Lower leg skin (tissue), 4 donors: ENCODE measurements at regions not wholly inside any gene's neighbourhood (a gene's known extent, or its start where the extent isn't known, plus 50 kb on each side); places are given as distances from the start of the nearest gene placed in this dataset.

Experiments used
- DNase-seq, 2 donors: peaks; one replicate each; pipeline ENCODE4 v3.0.0-alpha.2; 2019; ENCODE audit warnings: low spot score in 2 of 2
- H3K4me3 ChIP-seq: fragments of 200-600 bp; sonication (generic); 2 replicates; pipeline ENCODE4 v1.5.1; 2017; ENCODE audit warnings: mild to moderate bottlenecking, low read depth; ENCODE audit not compliant: poor library complexity, severe bottlenecking
- CTCF ChIP-seq, 3 donors: fragments of 450-650 bp; IDR thresholded peaks; one replicate each; pipeline ENCODE4 v1.5.1; 2016; ENCODE audit warnings: antibody characterized with exemption in 3 of 3, mild to moderate bottlenecking in 3 of 3, moderate library complexity in 2 of 3
- POLR2A ChIP-seq, 2 donors: fragments of 450-650 bp; IDR thresholded peaks; one replicate each; pipeline ENCODE4 v1.6.1; 2016 to 2017; ENCODE audit warnings: antibody characterized with exemption in 2 of 2, mild to moderate bottlenecking in 1 of 2, moderate library complexity in 1 of 2
- WGBS, 2 donors: methylation state at CpG; one replicate each; pipeline ENCODE4 v1.1.5; 2018; 5-methylcytosine and 5-hydroxymethylcytosine counted together
- intact Hi-C: fragments of 100-400 bp; cut with DNase I; formaldehyde crosslinking; loops from one replicate; pipeline ENCODE4 v1.15.0; 2023; ENCODE audit warnings: low total_unique reads

DNA sequence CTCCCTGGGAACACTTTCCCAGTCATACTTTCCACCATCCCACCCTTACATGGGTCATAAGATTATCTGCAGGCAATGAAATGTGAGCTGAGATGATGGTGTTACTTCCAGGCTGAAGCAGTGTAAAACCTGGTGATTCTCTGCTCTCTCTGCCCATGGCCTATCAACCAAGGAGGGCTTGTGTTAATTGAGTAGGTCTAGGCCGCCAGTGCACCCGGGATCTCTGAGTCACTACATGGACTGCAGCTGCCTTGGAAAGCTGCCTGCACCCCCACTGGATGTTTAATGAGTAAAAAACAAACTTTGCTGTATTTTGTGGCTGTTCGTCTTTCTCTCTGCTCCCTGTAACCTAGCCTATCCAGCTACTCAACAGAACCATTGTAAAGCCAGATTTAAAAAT lies 451.7 kb upstream of the SMIM21 start:
- WGBS, 2 donors: 75 to 80% methylated on average over 3 of the region's 3 CpGs
- intact Hi-C loops: no loop called here
- no peak overlapping the region for H3K4me3 ChIP-seq
- TF ChIP-seq POLR2A (IDR thresholded peaks at IDR 0.05) (no peak), CTCF (IDR thresholded peaks at IDR 0.05) (no peak)
- no peak for DNase-seq

DNA sequence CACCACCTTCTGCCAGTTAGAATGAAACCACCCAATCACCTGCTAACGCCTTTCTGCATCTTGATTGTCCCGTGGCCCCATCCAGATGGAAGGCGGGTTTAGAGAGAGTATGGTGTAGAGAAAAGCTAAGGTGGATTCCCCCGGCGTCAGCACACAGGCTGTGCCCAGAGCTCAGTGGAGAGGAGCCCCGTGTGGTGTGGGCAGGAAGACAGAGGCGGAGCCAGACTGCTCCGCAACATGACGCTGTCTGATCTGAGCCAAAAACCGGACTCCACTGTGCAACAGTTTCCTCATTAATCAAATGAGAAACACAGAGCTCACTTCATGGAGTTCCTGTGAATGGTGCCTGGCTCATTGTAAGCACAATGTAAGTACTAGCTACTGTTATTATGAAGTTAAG lies 448.1 kb upstream of the SMIM21 start:
- DNase-seq: no peak
- H3K4me3 ChIP-seq: no peak overlapping the region
- TF ChIP-seq POLR2A (IDR thresholded peaks at IDR 0.05): no peak
- no peak for TF ChIP-seq CTCF (IDR thresholded peaks at IDR 0.05)
- WGBS, 2 donors: 74 to 80% methylated on average over 10 of the region's 10 CpGs
- intact Hi-C loops: no loop called here

GRCh38 chr18:75874401-75875089 lies 447.0 kb upstream of the SMIM21 start:
- TF ChIP-seq POLR2A (IDR thresholded peaks at IDR 0.05) (no peak), CTCF (IDR thresholded peaks at IDR 0.05) (no peak)
- WGBS, 2 donors: 57 to 59% methylated on average over 11 of the region's 11 CpGs
- intact Hi-C loops: no loop called here
- DNase-seq: no peak
- H3K4me3 ChIP-seq: no peak overlapping the region

DNA sequence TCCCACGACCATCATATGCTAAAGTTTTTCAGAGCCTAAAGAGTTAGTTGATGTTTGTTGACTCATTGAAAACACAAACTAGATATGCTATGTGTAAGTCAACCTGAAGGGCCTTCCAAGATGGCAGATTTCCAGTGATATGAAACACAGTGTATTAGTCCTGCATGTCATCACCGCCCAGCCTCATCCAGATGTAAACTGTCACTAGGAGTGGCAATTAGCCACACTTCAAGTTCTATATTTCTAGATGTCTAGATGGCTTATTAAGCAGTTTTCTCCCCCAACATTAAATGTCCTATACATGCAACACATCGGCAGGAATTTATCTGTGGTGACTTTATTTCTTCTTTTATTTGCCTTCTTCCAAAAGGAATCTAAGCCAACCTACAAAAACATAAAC lies 444.1 kb upstream of the SMIM21 start:
- 63 to 73% methylated on average over 3 of the region's 3 CpGs for WGBS, 2 donors
- no peak for TF ChIP-seq CTCF (IDR thresholded peaks at IDR 0.05)
- no peak for TF ChIP-seq POLR2A (IDR thresholded peaks at IDR 0.05)
- no peak for DNase-seq
- H3K4me3 ChIP-seq: no peak overlapping the region
- intact Hi-C loops: no loop called here

GRCh38 chr18:75869162-75869561 lies 441.7 kb upstream of the SMIM21 start:
- TF ChIP-seq CTCF (IDR thresholded peaks at IDR 0.05) (no peak), POLR2A (IDR thresholded peaks at IDR 0.05) (no peak)
- 47 to 49% methylated on average over 1 of the region's 1 CpG for WGBS, 2 donors
- DNase-seq: no peak
- intact Hi-C loops: no loop called here
- H3K4me3 ChIP-seq: no peak overlapping the region

- intact Hi-C loops: no loop called here
- no peak overlapping the region for H3K4me3 ChIP-seq
- DNase-seq: no peak
- TF ChIP-seq CTCF (IDR thresholded peaks at IDR 0.05) (no peak), POLR2A (IDR thresholded peaks at IDR 0.05) (no peak)
- 90 to 92% methylated on average over 9 of the region's 9 CpGs for WGBS, 2 donors
Measured at GRCh38 chr18:75868031-75868430, 440.5 kb upstream of the SMIM21 start.
